ENCODE measurements at regions not wholly inside any gene's neighbourhood (a gene's known extent, or its start where the extent isn't known, plus 50 kb on each side); places are given as distances from the start of the nearest gene placed in this dataset.
"Not testable (repeated sequence)": the region's sequence is repeated elsewhere in the genome, so short reads cannot be mapped to it uniquely, and the experiment has no call there.

DNA sequence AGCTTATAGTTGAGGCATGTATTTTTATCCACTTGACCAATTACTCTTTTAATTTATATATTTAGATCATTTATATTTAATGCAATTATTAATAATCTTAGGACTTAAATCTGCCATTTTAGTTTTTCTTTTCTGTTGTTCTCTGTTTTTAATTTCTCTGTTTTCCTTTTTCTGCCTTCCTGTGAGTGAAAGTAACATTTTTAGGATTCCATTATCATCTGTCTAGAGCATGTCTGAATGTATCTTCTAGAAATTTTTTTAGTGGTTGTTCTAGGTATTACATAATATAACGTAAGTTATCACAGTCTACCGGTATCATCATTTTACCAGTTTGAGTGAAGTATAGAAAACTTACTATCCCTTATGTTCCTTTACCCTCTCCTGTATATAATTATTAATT is 197.3 kb downstream of the UNC5CL start:
- POLR2A ChIA-PET = no interaction called here

DNA sequence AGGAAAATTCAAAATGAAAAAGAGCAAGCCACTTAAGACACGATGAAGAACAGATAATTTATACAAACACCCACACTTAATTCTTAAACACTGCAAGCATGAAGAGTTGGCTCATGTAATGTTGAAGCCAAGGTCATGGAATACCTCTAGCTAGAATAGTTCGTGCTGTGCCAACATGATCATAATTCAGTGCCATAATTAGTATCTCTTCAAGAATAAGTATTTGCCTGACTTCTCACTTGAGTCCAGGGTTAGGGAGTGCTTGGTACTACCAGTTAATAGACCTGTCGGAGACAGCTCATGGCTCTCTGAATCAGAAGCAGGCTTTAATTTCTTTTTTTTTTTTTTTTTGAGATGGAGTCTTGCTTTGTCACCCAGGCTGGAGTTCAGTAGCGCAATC is 206.3 kb downstream of the UNC5CL start:
- ChIA-PET POLR2A (no interaction called here), CTCF (no interaction called here)
- no peak overlapping the region for H3K4me3 Mint-ChIP-seq
- H3K27me3 Mint-ChIP-seq = peaks cover 7% of the 10 kb centered on the region
- DNase-seq = no peak
- intact Hi-C loops (cut with micrococcal nuclease) = no loop called here
- H3K27ac Mint-ChIP-seq = no peak overlapping the region
- TF ChIP-seq, protein P1, sequence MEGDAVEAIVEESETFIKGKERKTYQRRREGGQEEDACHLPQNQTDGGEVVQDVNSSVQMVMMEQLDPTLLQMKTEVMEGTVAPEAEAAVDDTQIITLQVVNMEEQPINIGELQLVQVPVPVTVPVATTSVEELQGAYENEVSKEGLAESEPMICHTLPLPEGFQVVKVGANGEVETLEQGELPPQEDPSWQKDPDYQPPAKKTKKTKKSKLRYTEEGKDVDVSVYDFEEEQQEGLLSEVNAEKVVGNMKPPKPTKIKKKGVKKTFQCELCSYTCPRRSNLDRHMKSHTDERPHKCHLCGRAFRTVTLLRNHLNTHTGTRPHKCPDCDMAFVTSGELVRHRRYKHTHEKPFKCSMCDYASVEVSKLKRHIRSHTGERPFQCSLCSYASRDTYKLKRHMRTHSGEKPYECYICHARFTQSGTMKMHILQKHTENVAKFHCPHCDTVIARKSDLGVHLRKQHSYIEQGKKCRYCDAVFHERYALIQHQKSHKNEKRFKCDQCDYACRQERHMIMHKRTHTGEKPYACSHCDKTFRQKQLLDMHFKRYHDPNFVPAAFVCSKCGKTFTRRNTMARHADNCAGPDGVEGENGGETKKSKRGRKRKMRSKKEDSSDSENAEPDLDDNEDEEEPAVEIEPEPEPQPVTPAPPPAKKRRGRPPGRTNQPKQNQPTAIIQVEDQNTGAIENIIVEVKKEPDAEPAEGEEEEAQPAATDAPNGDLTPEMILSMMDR (IDR thresholded peaks at IDR 0.05) = no peak
- H3K36me3 Mint-ChIP-seq (ENCODE audit: low read depth) = no peaks in the 10 kb centered on the region
- no peak for ATAC-seq (ENCODE audit: low read depth)
- no peaks in the 10 kb centered on the region for H3K9me3 Mint-ChIP-seq
- no peaks in the 10 kb centered on the region for H3K4me1 Mint-ChIP-seq

More for the DNA sequence above, 197.3 kb downstream of the UNC5CL start:
- ATAC-seq (ENCODE audit: low read depth) (no peak), DNase-seq (no peak)
- Mint-ChIP-seq H3K36me3 (ENCODE audit: low read depth) (no peaks in the 10 kb centered on the region), H3K4me1 (no peaks in the 10 kb centered on the region), H3K4me3 (no peak overlapping the region), H3K27me3 (peaks cover 17% of the 10 kb centered on the region), H3K9me3 (no peaks in the 10 kb centered on the region), H3K27ac (no peak overlapping the region)
- CTCF ChIA-PET = no interaction called here
- intact Hi-C loops (cut with micrococcal nuclease) = no loop called here
- TF ChIP-seq, protein P1 (IDR thresholded peaks at IDR 0.05) = no peak

DNA sequence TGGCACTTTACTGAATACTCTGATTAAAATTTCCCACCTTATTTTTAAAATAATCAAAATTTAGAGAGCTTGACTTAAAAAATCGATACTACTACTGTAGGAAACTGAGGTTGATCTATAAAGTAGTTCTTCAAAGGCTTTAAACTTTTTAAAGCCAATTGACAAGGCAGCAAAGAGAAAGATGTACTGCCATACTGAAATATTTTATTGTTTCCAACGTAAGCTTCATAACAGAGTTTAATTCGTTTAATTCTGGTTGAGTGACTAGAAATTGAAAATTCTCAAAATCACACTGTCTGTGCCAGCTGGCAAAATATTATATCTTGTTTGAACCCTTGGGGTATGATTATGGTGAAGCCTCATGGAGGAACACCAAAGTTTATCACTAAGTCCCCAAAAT is 207.6 kb downstream of the UNC5CL start:
- H3K27me3 Mint-ChIP-seq = peaks cover 7% of the 10 kb centered on the region
- no peak overlapping the region for H3K4me3 Mint-ChIP-seq
- intact Hi-C loops (cut with micrococcal nuclease) = no loop called here
- H3K4me1 Mint-ChIP-seq = no peaks in the 10 kb centered on the region
- ChIA-PET POLR2A (no interaction called here), CTCF (interaction anchor here (1.3 kb wide), 1 partner anchor 9 kb away, joined by 3 read pairs; no protein-coding TSS in a partner anchor)
- TF ChIP-seq, protein P1 (IDR thresholded peaks at IDR 0.05) = no peak
- no peak for DNase-seq
- no peaks in the 10 kb centered on the region for H3K9me3 Mint-ChIP-seq
- H3K27ac Mint-ChIP-seq = no peak overlapping the region
- H3K36me3 Mint-ChIP-seq (ENCODE audit: low read depth) = no peaks in the 10 kb centered on the region
- no peak for ATAC-seq (ENCODE audit: low read depth)

DNA sequence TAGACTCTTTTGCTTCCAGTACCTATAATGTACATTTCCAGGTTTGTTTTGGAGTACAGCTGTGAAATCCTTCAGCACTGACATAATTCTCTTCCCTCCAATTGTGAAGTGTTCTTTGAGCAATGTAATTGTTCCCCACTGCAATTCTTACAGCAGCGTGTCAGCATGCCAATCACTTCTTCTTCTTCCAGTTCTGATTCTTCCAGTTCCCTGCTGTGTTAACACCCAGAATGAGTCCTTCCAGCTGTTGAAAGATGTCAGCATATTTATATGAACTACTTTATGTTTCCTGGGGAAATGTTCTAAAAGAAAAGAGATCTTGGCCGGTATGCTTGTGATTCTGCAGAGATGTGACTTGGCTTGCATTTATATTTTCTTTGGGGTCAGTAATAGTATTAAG is 213.9 kb downstream of the UNC5CL start:
- Mint-ChIP-seq H3K4me3 (no peak overlapping the region), H3K27ac (no peak overlapping the region), H3K9me3 (no peaks in the 10 kb centered on the region), H3K36me3 (ENCODE audit: low read depth) (no peaks in the 10 kb centered on the region), H3K27me3 (peaks cover 2% of the 10 kb centered on the region), H3K4me1 (no peaks in the 10 kb centered on the region)
- ChIA-PET POLR2A (no interaction called here), CTCF (no interaction called here)
- DNase-seq (no peak), ATAC-seq (ENCODE audit: low read depth) (no peak)
- intact Hi-C loops (cut with micrococcal nuclease) = no loop called here
- TF ChIP-seq, protein P1 (IDR thresholded peaks at IDR 0.05) = no peak

DNA sequence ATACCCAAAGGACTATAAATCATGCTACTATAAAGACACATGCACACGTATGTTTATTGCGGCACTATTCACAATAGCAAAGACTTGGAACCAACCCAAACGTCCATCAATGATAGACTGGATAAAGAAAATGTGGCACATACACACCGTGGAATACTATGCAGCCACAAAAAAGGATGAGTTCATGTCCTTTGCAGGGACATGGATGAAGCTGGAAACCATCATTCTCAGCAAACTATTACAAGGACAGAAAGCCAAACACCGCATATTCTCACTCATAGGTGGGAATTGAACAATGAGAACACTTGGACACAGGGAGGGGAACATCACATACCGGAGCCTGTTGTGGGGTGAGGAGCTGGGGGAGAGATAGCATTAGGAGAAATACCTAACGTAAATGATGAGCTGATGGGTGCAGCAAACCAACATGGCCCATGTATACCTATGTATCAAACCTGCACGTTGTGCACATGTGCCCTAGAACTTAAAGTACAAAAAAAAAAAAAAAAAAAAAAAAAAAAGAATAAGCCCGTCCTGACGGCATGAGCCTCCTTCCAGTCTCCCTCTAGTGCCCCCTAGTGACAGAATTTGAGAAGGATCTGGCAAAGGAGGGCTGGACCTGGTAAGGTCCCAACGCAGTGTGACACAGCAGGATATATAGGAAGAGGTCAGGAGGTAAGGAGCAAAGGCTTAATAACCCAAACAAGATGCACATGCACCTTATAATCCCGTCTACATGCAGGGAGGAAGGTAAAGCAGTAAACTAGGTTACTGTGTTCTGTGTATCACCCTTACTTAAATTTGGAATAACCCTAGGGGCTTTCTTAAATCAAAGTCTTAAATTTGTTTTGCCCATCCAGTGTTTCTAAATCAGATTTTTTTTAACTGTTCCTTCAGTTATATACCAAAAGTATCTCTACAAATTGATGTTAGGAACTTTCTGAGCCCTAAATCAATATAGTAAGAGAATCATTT is 214.8 kb downstream of the UNC5CL start:
- intact Hi-C loops (cut with micrococcal nuclease); H3K27me3 Mint-ChIP-seq; H3K27ac Mint-ChIP-seq; H3K4me3 Mint-ChIP-seq; H3K36me3 Mint-ChIP-seq (ENCODE audit: low read depth); DNase-seq; ATAC-seq (ENCODE audit: low read depth); CTCF ChIA-PET; H3K9me3 Mint-ChIP-seq; POLR2A ChIA-PET; H3K4me1 Mint-ChIP-seq: not testable (repeated sequence)
